SK-N-SH (cell line): ENCODE measurements at regions not wholly inside any gene's neighbourhood (a gene's known extent, or its start where the extent isn't known, plus 50 kb on each side); places are given as distances from the start of the nearest gene placed in this dataset.

Source experiments
- CTCF ChIA-PET: fragments of 300-600, 350-600 bp; formaldehyde crosslinking; extraction: SDS; loops from one replicate; lab custom pipeline; 2021; lab: Yijun Ruan, JAX
- POLR2A ChIA-PET: fragments of 350-600 bp; sonication (Branson Sonifier 250); formaldehyde crosslinking; extraction: SDS; loops from one replicate; lab custom pipeline; 2020; ENCODE audit warnings: antibody characterized with exemption, inconsistent platforms; lab: Yijun Ruan, JAX
- DNase-seq: peaks from one replicate; pipeline ENCODE4 v3.0.0; 2012
- H2AFZ ChIP-seq: fragments of 200-600 bp; sonication (generic); 2 replicates; pipeline ENCODE4 v1.8.1; 2016; ENCODE audit warnings: antibody characterized with exemption, mild to moderate bottlenecking, low read depth
- H3F3A ChIP-seq: fragments of 200-600 bp; sonication (generic); replicated peaks from 2 replicates; pipeline ENCODE3; 2016; ENCODE audit warnings: antibody characterized with exemption, mild to moderate bottlenecking; ENCODE audit not compliant: insufficient read depth
- H3K27ac ChIP-seq, 2 experiments: fragments of 200-500 bp in 1 of 2; fragments of 200-600 bp in 1 of 2; sonication (Bioruptor generic) in 1 of 2; sonication (generic), shearing (Covaris generic) in 1 of 2; 2 replicates each; pipeline versions ENCODE4 v1.5.1 to v1.6.1; 2014 to 2016; ENCODE audit warnings: low read depth in 2 of 2, inconsistent platforms in 1 of 2, low read length in 1 of 2, mild to moderate bottlenecking in 1 of 2, mixed read lengths in 1 of 2
- H3K27me3 ChIP-seq: fragments of 200-600 bp; sonication (generic), shearing (Covaris generic); 2 replicates; pipeline ENCODE4 v1.6.1; 2016; ENCODE audit warnings: mixed run types; ENCODE audit not compliant: insufficient read depth
- H3K36me3 ChIP-seq, 2 experiments: fragments of 200-500 bp in 1 of 2; fragments of 200-600 bp in 1 of 2; sonication (Bioruptor generic) in 1 of 2; sonication (generic) in 1 of 2; replicated peaks in 1 of 2; 2 replicates each; pipeline versions ENCODE3 to v1.5.1; 2014 to 2016; ENCODE audit warnings: low read length in 1 of 2, mild to moderate bottlenecking in 1 of 2; ENCODE audit not compliant: insufficient read depth in 2 of 2, control insufficient read depth in 1 of 2
- H3K4me1 ChIP-seq, 2 experiments: fragments of 200-500 bp in 1 of 2; fragments of 200-600 bp in 1 of 2; sonication (Bioruptor generic) in 1 of 2; sonication (generic), shearing (Covaris generic) in 1 of 2; 2 replicates each; pipeline versions ENCODE4 v1.5.1 to v1.6.1; 2014 to 2016; ENCODE audit warnings: low read depth in 1 of 2, low read length in 1 of 2, mixed run types in 1 of 2; ENCODE audit not compliant: insufficient read depth in 2 of 2, control insufficient read depth in 1 of 2
- H3K4me2 ChIP-seq: fragments of 200-600 bp; sonication (generic), shearing (Covaris generic); 2 replicates; pipeline ENCODE4 v1.6.1; 2017; ENCODE audit warnings: mixed run types
- H3K4me3 ChIP-seq, 2 experiments: fragments of 200-500 bp in 1 of 2; fragments of 200-600 bp in 1 of 2; sonication (Bioruptor generic) in 1 of 2; sonication (generic), shearing (Covaris generic) in 1 of 2; 2 replicates each; pipeline versions ENCODE4 v1.5.1 to v1.8.1; 2014 to 2016; ENCODE audit warnings: low read depth in 2 of 2, inconsistent platforms in 1 of 2, low read length in 1 of 2, mild to moderate bottlenecking in 1 of 2, mixed read lengths in 1 of 2, moderate library complexity in 1 of 2
- H3K79me2 ChIP-seq: fragments of 200-600 bp; sonication (generic); 2 replicates; pipeline ENCODE4 v1.8.1; 2017; ENCODE audit warnings: mild to moderate bottlenecking; ENCODE audit not compliant: insufficient read depth
- H3K9ac ChIP-seq: fragments of 200-600 bp; sonication (generic); 2 replicates; pipeline ENCODE4 v1.6.1; 2017; ENCODE audit warnings: mixed run types
- H3K9me2 ChIP-seq: fragments of 200-600 bp; sonication (generic); 2 replicates; pipeline ENCODE4 v1.6.1; 2017; ENCODE audit warnings: mixed run types
- H3K9me3 ChIP-seq: fragments of 200-600 bp; sonication (generic); 2 replicates; pipeline ENCODE4 v1.6.1; 2017; ENCODE audit warnings: mixed run types, mild to moderate bottlenecking, moderate library complexity
- H4K20me1 ChIP-seq: fragments of 200-600 bp; sonication (generic); 2 replicates; pipeline ENCODE4 v1.6.1; 2017; ENCODE audit warnings: mild to moderate bottlenecking, mixed run types; ENCODE audit not compliant: insufficient read depth
- CHD2 ChIP-seq: fragments of 150-350 bp; IDR thresholded peaks from 2 replicates; pipeline ENCODE4 v1.6.1; 2018; ENCODE audit warnings: low read length; ENCODE audit not compliant: partially characterized antibody
- ELF1 ChIP-seq: IDR thresholded peaks from 2 replicates; pipeline ENCODE4 v1.4.0; 2012
- EP300 ChIP-seq, 2 experiments: IDR thresholded peaks; 2 replicates each; pipeline versions ENCODE4 v1.4.0 to v1.6.1; 2012; ENCODE audit warnings: borderline replicate concordance in 1 of 2, low read depth in 1 of 2, low read length in 1 of 2
- FOXM1 ChIP-seq: IDR thresholded peaks from 2 replicates; pipeline ENCODE4 v1.4.0; 2012; ENCODE audit warnings: low read depth, mild to moderate bottlenecking
- GABPA ChIP-seq: IDR thresholded peaks from 2 replicates; pipeline ENCODE4 v1.4.0; 2012; ENCODE audit warnings: low read depth, mild to moderate bottlenecking
- GATA2 ChIP-seq: sonication (generic); formaldehyde crosslinking; IDR thresholded peaks from 2 replicates; pipeline ENCODE4 v1.5.0; 2020; ENCODE audit warnings: mild to moderate bottlenecking, missing genetic modification reagents
- MEF2A ChIP-seq: IDR thresholded peaks from 2 replicates; pipeline ENCODE4 v1.4.0; 2012; ENCODE audit warnings: low read depth, borderline replicate concordance
- MXI1 ChIP-seq: IDR thresholded peaks from 2 replicates; pipeline ENCODE4 v1.6.1; 2012; ENCODE audit warnings: mild to moderate bottlenecking, low read depth, low read length, improper control_type of control experiment
- RAD21 ChIP-seq: IDR thresholded peaks from 2 replicates; pipeline ENCODE4 v1.6.1; 2012; ENCODE audit warnings: mild to moderate bottlenecking, low read length
- RFX5 ChIP-seq: IDR thresholded peaks from 2 replicates; pipeline ENCODE4 v1.6.1; 2012; ENCODE audit warnings: mild to moderate bottlenecking, improper control_type of control experiment, low read length
- SMC3 ChIP-seq: IDR thresholded peaks from 2 replicates; pipeline ENCODE4 v1.6.1; 2012; ENCODE audit warnings: low read depth, low read length, improper control_type of control experiment
- TAF1 ChIP-seq: IDR thresholded peaks from 2 replicates; pipeline ENCODE4 v1.6.1; 2012; ENCODE audit warnings: low read depth, mild to moderate bottlenecking, low read length, moderate library complexity, borderline replicate concordance
- TEAD4 ChIP-seq: IDR thresholded peaks from 2 replicates; pipeline ENCODE4 v1.4.0; 2012; ENCODE audit warnings: mild to moderate bottlenecking, borderline replicate concordance; ENCODE audit not compliant: insufficient read depth
- WGBS: methylation state at CpG from one replicate; pipeline ENCODE4 v1.1.6; 2017; ENCODE audit warnings: low lambda C conversion rate; 5-methylcytosine and 5-hydroxymethylcytosine counted together
- TF ChIP-seq, protein P1 (sequence below): IDR thresholded peaks from 2 replicates; pipeline ENCODE4 v1.4.0; 2012; ENCODE audit warnings: low read depth, borderline replicate concordance
- TF ChIP-seq, protein P2 (sequence below): IDR thresholded peaks from 2 replicates; pipeline ENCODE4; 2012
- TF ChIP-seq, protein P3 (sequence below): IDR thresholded peaks from 2 replicates; pipeline ENCODE4 v1.4.0; 2012; ENCODE audit warnings: low read depth, borderline replicate concordance
- TF ChIP-seq, protein P4 (sequence below): fragments of 200-600 bp; sonication (generic); IDR thresholded peaks from 2 replicates; pipeline ENCODE4 v1.6.1; 2017; ENCODE audit warnings: antibody characterized with exemption, mild to moderate bottlenecking, moderate library complexity

DNA sequence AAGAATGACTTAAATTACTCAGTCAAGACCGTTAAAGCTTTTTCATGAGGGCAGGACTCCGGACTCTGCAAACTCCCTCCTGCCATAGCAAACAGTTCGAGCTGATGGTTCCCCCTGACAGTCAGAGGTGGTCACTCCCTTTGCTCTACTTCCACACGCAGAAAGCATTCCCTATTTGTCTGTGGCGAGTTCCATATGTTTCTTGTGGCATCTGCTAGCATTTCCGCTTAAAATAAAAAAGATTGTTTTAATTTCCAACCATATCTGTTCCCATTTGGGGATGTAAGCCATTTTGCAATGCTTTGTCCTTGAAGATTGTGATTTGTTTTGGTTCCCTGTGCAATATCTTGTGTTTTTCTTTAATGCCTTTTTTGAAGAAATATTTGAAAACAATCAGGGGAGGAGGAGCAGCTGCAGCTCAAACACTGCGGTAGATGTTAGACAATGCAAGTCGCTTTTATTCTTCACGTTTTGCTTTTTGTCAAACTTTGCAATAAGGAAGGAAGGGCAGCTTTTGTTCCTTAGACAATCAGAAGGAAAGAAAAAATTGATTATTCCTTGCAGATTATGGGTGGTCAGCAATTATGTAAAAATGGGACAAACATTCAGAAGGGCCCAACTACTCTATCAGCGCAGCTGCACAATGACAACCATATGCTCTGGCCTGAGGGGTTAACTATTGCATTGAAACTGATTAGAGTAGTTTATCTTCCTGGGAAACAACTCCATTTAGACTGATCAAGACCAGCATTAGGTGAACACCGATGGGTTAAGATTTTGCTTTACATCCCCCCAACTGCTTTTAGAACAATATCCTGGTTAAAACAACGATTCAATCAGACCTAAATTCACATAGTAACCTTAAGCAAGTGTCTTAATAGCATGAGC is 425.8 kb upstream of the NRP1 start:
- Histone ChIP-seq H3K27me3 (no peaks in the 10 kb centered on the region), H2AFZ (no peak overlapping the region), H3K4me1 (peaks cover 0 to 8% of the 10 kb centered on the region in 2 experiments; a peak in 2 of 4 replicates), H3K79me2 (no peaks in the 10 kb centered on the region), H3K9ac (no peak overlapping the region), H3K36me3 (no peaks in the 10 kb centered on the region), H4K20me1 (no peaks in the 10 kb centered on the region), H3F3A (no peaks in the 10 kb centered on the region), H3K4me3 (no peak overlapping the region), H3K9me3 (no peaks in the 10 kb centered on the region), H3K4me2 (no peak overlapping the region), H3K27ac (peak overlapping the region in 1 of 2 experiments; percentile 47; a peak in 1 of 4 replicates), H3K9me2 (no peaks in the 10 kb centered on the region)
- TF ChIP-seq GABPA (no peak), CHD2 (peak; percentile 23), TEAD4 (no peak), MXI1 (no peak), EP300 (IDR thresholded peaks at IDR 0.05; ENCODE audit: borderline replicate concordance in 1 of 2, low read depth in 1 of 2, low read length in 1 of 2) (peak in 1 of 2 experiments; percentile 59; a peak in 1 of 4 replicates), FOXM1 (no peak), GATA2 (CRISPR knock-in tag) (peak; percentile 77; the same call in 1 of the 2 replicates), MEF2A (no peak)
- TF ChIP-seq, protein P1, sequence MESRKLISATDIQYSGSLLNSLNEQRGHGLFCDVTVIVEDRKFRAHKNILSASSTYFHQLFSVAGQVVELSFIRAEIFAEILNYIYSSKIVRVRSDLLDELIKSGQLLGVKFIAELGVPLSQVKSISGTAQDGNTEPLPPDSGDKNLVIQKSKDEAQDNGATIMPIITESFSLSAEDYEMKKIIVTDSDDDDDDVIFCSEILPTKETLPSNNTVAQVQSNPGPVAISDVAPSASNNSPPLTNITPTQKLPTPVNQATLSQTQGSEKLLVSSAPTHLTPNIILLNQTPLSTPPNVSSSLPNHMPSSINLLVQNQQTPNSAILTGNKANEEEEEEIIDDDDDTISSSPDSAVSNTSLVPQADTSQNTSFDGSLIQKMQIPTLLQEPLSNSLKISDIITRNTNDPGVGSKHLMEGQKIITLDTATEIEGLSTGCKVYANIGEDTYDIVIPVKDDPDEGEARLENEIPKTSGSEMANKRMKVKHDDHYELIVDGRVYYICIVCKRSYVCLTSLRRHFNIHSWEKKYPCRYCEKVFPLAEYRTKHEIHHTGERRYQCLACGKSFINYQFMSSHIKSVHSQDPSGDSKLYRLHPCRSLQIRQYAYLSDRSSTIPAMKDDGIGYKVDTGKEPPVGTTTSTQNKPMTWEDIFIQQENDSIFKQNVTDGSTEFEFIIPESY, result no peak
- TF ChIP-seq, protein P2, sequence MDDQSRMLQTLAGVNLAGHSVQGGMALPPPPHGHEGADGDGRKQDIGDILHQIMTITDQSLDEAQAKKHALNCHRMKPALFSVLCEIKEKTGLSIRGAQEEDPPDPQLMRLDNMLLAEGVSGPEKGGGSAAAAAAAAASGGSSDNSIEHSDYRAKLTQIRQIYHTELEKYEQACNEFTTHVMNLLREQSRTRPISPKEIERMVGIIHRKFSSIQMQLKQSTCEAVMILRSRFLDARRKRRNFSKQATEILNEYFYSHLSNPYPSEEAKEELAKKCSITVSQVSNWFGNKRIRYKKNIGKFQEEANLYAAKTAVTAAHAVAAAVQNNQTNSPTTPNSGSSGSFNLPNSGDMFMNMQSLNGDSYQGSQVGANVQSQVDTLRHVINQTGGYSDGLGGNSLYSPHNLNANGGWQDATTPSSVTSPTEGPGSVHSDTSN, result no peak
- WGBS, result 65% methylated on average over 12 of the region's 12 CpGs
- peak; percentile 43 for DNase-seq
- ChIA-PET POLR2A (no interaction called here), CTCF (interaction anchor here (0.7 to 1.4 kb wide), 4 partner anchors 11 to 646 kb away, joined by 3 to 6 read pairs (median 4); no protein-coding TSS in a partner anchor)

DNA sequence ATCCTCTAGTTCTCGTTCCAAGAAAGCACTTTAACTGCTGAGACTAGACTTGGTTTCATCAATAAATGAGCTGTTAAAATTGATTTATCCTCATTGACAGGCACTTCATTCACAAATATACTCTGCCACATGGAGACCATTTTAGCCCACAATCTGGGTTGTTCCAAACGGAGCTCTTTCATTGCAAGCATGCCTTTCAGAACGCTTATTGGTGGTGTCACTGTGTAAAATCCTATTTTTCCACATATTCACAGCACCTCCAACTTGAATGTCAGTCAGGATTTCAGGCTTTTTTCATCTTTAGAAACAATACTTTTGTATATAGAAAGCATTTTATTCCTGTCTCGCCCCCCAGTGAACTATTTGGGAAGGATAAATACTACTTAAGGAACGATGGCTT is 424.7 kb upstream of the NRP1 start:
- WGBS, result 88% methylated on average over 5 of the region's 5 CpGs
- Histone ChIP-seq H3K27me3 (no peaks in the 10 kb centered on the region), H3K9me3 (no peaks in the 10 kb centered on the region), H3K4me3 (no peak overlapping the region), H3K79me2 (no peaks in the 10 kb centered on the region), H3K9me2 (no peaks in the 10 kb centered on the region), H3K27ac (no peak overlapping the region), H3K36me3 (no peaks in the 10 kb centered on the region), H3K4me1 (peaks cover 0 to 8% of the 10 kb centered on the region in 2 experiments; a peak in 2 of 4 replicates), H3K4me2 (no peak overlapping the region), H4K20me1 (no peaks in the 10 kb centered on the region), H3F3A (no peaks in the 10 kb centered on the region), H2AFZ (no peak overlapping the region), H3K9ac (no peak overlapping the region)
- ChIA-PET POLR2A (no interaction called here), CTCF (no interaction called here)
- DNase-seq, result no peak
- TF ChIP-seq RFX5 (no peak), CHD2 (no peak), TAF1 (no peak), RAD21 (no peak), MXI1 (no peak), SMC3 (no peak), TEAD4 (no peak), ELF1 (no peak), GABPA (no peak)
- TF ChIP-seq, protein P3, sequence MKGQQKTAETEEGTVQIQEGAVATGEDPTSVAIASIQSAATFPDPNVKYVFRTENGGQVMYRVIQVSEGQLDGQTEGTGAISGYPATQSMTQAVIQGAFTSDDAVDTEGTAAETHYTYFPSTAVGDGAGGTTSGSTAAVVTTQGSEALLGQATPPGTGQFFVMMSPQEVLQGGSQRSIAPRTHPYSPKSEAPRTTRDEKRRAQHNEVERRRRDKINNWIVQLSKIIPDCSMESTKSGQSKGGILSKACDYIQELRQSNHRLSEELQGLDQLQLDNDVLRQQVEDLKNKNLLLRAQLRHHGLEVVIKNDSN, result no peak
- TF ChIP-seq, protein P1, result no peak
- TF ChIP-seq, protein P4, sequence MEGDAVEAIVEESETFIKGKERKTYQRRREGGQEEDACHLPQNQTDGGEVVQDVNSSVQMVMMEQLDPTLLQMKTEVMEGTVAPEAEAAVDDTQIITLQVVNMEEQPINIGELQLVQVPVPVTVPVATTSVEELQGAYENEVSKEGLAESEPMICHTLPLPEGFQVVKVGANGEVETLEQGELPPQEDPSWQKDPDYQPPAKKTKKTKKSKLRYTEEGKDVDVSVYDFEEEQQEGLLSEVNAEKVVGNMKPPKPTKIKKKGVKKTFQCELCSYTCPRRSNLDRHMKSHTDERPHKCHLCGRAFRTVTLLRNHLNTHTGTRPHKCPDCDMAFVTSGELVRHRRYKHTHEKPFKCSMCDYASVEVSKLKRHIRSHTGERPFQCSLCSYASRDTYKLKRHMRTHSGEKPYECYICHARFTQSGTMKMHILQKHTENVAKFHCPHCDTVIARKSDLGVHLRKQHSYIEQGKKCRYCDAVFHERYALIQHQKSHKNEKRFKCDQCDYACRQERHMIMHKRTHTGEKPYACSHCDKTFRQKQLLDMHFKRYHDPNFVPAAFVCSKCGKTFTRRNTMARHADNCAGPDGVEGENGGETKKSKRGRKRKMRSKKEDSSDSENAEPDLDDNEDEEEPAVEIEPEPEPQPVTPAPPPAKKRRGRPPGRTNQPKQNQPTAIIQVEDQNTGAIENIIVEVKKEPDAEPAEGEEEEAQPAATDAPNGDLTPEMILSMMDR, result no peak
